Natural killer cell (primary cell): ENCODE measurements at regions not wholly inside any gene's neighbourhood (a gene's known extent, or its start where the extent isn't known, plus 50 kb on each side); places are given as distances from the start of the nearest gene placed in this dataset.

ENCODE experiments used
- ATAC-seq, 3 donors: fragments of 150-1000 bp in 2 of 3; fragments of 200-7000 bp in 1 of 3; cut with Tn5 transposase; 1 replicate in 1 of 3; 2 replicates in 2 of 3; pipeline ENCODE4 v1.10.0; 2021; ENCODE audit warnings: mild to moderate bottlenecking in 2 of 3, moderate library complexity in 2 of 3
- DNase-seq, 2 donors: peaks; one replicate each; pipeline versions ENCODE4 v3.0.0 to v3.0.0-alpha.2; 2013 to 2021; ENCODE audit warnings: mixed read lengths in 1 of 2
- H3K27ac ChIP-seq: one replicate; pipeline ENCODE4 v1.5.1; 2013; ENCODE audit warnings: mild to moderate bottlenecking, low read length
- H3K27me3 ChIP-seq: one replicate; pipeline ENCODE4 v1.6.1; 2013; ENCODE audit warnings: low read length; ENCODE audit not compliant: control insufficient read depth, insufficient read depth
- H3K36me3 ChIP-seq: one replicate; pipeline ENCODE4 v1.6.1; 2013; ENCODE audit warnings: low read length; ENCODE audit not compliant: control insufficient read depth, insufficient read depth
- H3K4me1 ChIP-seq: one replicate; pipeline ENCODE4 v1.6.1; 2013; ENCODE audit warnings: low read length; ENCODE audit not compliant: control insufficient read depth, insufficient read depth
- H3K4me3 ChIP-seq: one replicate; pipeline ENCODE4 v1.5.1; 2013; ENCODE audit warnings: low read length
- H3K9me3 ChIP-seq: one replicate; pipeline ENCODE4 v1.6.1; 2013; ENCODE audit warnings: low read length; ENCODE audit not compliant: control insufficient read depth, insufficient read depth
- H3K27ac Mint-ChIP-seq, 2 donors: one replicate each; pipeline ENCODE4 v1.8.0; 2022; ENCODE audit warnings: mild to moderate bottlenecking in 2 of 2, mixed read lengths in 2 of 2, moderate library complexity in 1 of 2
- H3K27me3 Mint-ChIP-seq, 2 donors: one replicate each; pipeline ENCODE4 v1.8.0; 2022; ENCODE audit warnings: low read depth in 2 of 2, mixed read lengths in 2 of 2
- H3K36me3 Mint-ChIP-seq: one replicate; pipeline ENCODE4 v1.8.0; 2022; ENCODE audit warnings: mixed read lengths
- H3K4me1 Mint-ChIP-seq, 2 donors: one replicate each; pipeline ENCODE4 v1.8.0; 2022; ENCODE audit warnings: mixed read lengths in 2 of 2
- H3K4me3 Mint-ChIP-seq: one replicate; pipeline ENCODE4 v1.8.0; 2022; ENCODE audit warnings: mild to moderate bottlenecking, moderate library complexity, mixed read lengths
- H3K9me3 Mint-ChIP-seq, 2 donors: one replicate each; pipeline ENCODE4 v1.8.0; 2022; ENCODE audit warnings: mixed read lengths in 2 of 2
- CTCF ChIP-seq: fragments of 200-600 bp; IDR thresholded peaks from one replicate; pipeline ENCODE4 v1.8.0; 2022; ENCODE audit warnings: antibody characterized with exemption
- WGBS: methylation state at CpG from one replicate; pipeline ENCODE4 v1.1.7; 2013; ENCODE audit warnings: missing lambda C conversion rate; ENCODE audit not compliant: insufficient coverage; 5-methylcytosine and 5-hydroxymethylcytosine counted together
- intact Hi-C: fragments of 100-400 bp; cut with micrococcal nuclease; formaldehyde crosslinking; loops from one replicate; pipeline ENCODE4 v1.14.2; 2022

- WGBS = 82% methylated on average over 2 of the region's 4 CpGs
- H3K4me1 Mint-ChIP-seq = no peaks in the 10 kb centered on the region
- H3K9me3 Mint-ChIP-seq = peaks cover 0 to 3% of the 10 kb centered on the region in 2 donors
- no peaks in the 10 kb centered on the region for H3K36me3 Mint-ChIP-seq
- no peak for TF ChIP-seq CTCF
- no peaks in the 10 kb centered on the region for H3K4me1 ChIP-seq
- no peaks in the 10 kb centered on the region for H3K27me3 ChIP-seq
- H3K4me3 Mint-ChIP-seq = no peak overlapping the region
- no peaks in the 10 kb centered on the region for H3K27me3 Mint-ChIP-seq
- H3K9me3 ChIP-seq = no peaks in the 10 kb centered on the region
- H3K27ac ChIP-seq = no peak overlapping the region
- intact Hi-C loops = no loop called here
- no peak overlapping the region for H3K4me3 ChIP-seq
- H3K36me3 ChIP-seq = no peaks in the 10 kb centered on the region
- ATAC-seq = no peak
- no peak for DNase-seq
- H3K27ac Mint-ChIP-seq = no peak overlapping the region
These were observed 246.3 kb upstream of the TAS2R1 start for GRCh38 chr5:9876451-9876850.

- DNase-seq = no peak
- no peak overlapping the region for H3K27ac Mint-ChIP-seq
- H3K4me1 Mint-ChIP-seq = no peaks in the 10 kb centered on the region
These were observed 239.6 kb upstream of the TAS2R1 start for GRCh38 chr5:9869616-9870288.

GRCh38 chr5:9865574-9865973 is 235.4 kb upstream of the TAS2R1 start:
- Mint-ChIP-seq H3K4me3 (no peak overlapping the region), H3K9me3 (peaks cover 21 to 29% of the 10 kb centered on the region in 2 donors), H3K4me1 (no peaks in the 10 kb centered on the region), H3K27ac (no peak overlapping the region), H3K27me3 (no peaks in the 10 kb centered on the region), H3K36me3 (peaks cover 26% of the 10 kb centered on the region)
- no peaks in the 10 kb centered on the region for H3K36me3 ChIP-seq
- intact Hi-C loops = no loop called here
- no peak for DNase-seq
- no peak for ATAC-seq
- peaks cover 15% of the 10 kb centered on the region for H3K9me3 ChIP-seq
- H3K27me3 ChIP-seq = no peaks in the 10 kb centered on the region
- TF ChIP-seq CTCF = no peak
- 100% methylated on average over 1 of the region's 1 CpG for WGBS
- H3K4me1 ChIP-seq = no peaks in the 10 kb centered on the region
- no peak overlapping the region for H3K27ac ChIP-seq
- no peak overlapping the region for H3K4me3 ChIP-seq

More at GRCh38 chr5:9869616-9870288, 239.6 kb upstream of the TAS2R1 start:
- Mint-ChIP-seq H3K9me3 (peaks cover 21 to 28% of the 10 kb centered on the region in 2 donors), H3K4me3 (no peak overlapping the region), H3K27me3 (no peaks in the 10 kb centered on the region), H3K36me3 (peaks cover 26% of the 10 kb centered on the region)
- no peak overlapping the region for H3K27ac ChIP-seq
- no peak for TF ChIP-seq CTCF
- peaks cover 8% of the 10 kb centered on the region for H3K9me3 ChIP-seq
- no peaks in the 10 kb centered on the region for H3K4me1 ChIP-seq
- no peaks in the 10 kb centered on the region for H3K36me3 ChIP-seq
- no peaks in the 10 kb centered on the region for H3K27me3 ChIP-seq
- ATAC-seq = no peak
- WGBS = 78% methylated on average over 1 of the region's 2 CpGs
- intact Hi-C loops = no loop called here
- no peak overlapping the region for H3K4me3 ChIP-seq

- no peaks in the 10 kb centered on the region for H3K27me3 Mint-ChIP-seq
- 88% methylated on average over 3 of the region's 3 CpGs for WGBS
- intact Hi-C loops = no loop called here
- H3K36me3 ChIP-seq = no peaks in the 10 kb centered on the region
- peaks cover 21 to 25% of the 10 kb centered on the region in 2 donors for H3K9me3 Mint-ChIP-seq
- DNase-seq = no peak
- no peak for TF ChIP-seq CTCF
- H3K4me1 Mint-ChIP-seq = no peaks in the 10 kb centered on the region
- H3K4me1 ChIP-seq = no peaks in the 10 kb centered on the region
- no peak for ATAC-seq
- H3K27ac Mint-ChIP-seq = no peak overlapping the region
- no peak overlapping the region for H3K4me3 Mint-ChIP-seq
- H3K27ac ChIP-seq = no peak overlapping the region
- no peaks in the 10 kb centered on the region for H3K27me3 ChIP-seq
- peaks cover 26% of the 10 kb centered on the region for H3K36me3 Mint-ChIP-seq
- no peak overlapping the region for H3K4me3 ChIP-seq
- peaks cover 15% of the 10 kb centered on the region for H3K9me3 ChIP-seq
These were observed 234.6 kb upstream of the TAS2R1 start for GRCh38 chr5:9864791-9865190.
